Lower leg skin (tissue), 4 donors: ENCODE measurements at regions not wholly inside any gene's neighbourhood (a gene's known extent, or its start where the extent isn't known, plus 50 kb on each side); places are given as distances from the start of the nearest gene placed in this dataset.

Source experiments
- DNase-seq, 2 donors: peaks; one replicate each; pipeline ENCODE4 v3.0.0-alpha.2; 2019; ENCODE audit warnings: low spot score in 2 of 2
- H3K4me3 ChIP-seq: fragments of 200-600 bp; sonication (generic); 2 replicates; pipeline ENCODE4 v1.5.1; 2017; ENCODE audit warnings: mild to moderate bottlenecking, low read depth; ENCODE audit not compliant: poor library complexity, severe bottlenecking
- POLR2A ChIP-seq, 2 donors: fragments of 450-650 bp; IDR thresholded peaks; one replicate each; pipeline ENCODE4 v1.6.1; 2016 to 2017; ENCODE audit warnings: antibody characterized with exemption in 2 of 2, mild to moderate bottlenecking in 1 of 2, moderate library complexity in 1 of 2
- WGBS, 2 donors: methylation state at CpG; one replicate each; pipeline ENCODE4 v1.1.5; 2018; 5-methylcytosine and 5-hydroxymethylcytosine counted together
- intact Hi-C: fragments of 100-400 bp; cut with DNase I; formaldehyde crosslinking; loops from one replicate; pipeline ENCODE4 v1.15.0; 2023; ENCODE audit warnings: low total_unique reads
- TF ChIP-seq, protein P1 (sequence below), 3 donors: fragments of 450-650 bp; IDR thresholded peaks; one replicate each; pipeline ENCODE4 v1.5.1; 2016; ENCODE audit warnings: antibody characterized with exemption in 3 of 3, mild to moderate bottlenecking in 3 of 3, moderate library complexity in 2 of 3

DNA sequence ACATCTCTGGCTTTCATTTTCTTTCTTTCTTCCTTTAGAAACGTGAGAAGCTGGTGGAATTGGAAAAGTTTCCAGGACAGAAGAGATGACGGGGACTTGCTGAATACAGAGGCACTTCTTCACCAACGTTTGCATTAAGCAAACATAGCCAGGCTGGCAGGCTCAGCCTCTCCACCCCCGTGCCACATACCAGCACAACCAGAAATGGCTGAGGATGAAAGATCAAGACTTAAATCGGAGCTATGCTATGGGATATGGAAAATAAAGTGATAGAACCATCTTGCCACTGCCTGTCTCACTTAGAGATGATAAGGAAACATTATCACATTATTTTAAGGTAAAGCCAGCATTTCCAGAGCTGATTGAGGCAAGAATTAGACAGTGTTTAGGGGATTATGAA lies 483.3 kb downstream of the BCL11A start:
- TF ChIP-seq, protein P1, sequence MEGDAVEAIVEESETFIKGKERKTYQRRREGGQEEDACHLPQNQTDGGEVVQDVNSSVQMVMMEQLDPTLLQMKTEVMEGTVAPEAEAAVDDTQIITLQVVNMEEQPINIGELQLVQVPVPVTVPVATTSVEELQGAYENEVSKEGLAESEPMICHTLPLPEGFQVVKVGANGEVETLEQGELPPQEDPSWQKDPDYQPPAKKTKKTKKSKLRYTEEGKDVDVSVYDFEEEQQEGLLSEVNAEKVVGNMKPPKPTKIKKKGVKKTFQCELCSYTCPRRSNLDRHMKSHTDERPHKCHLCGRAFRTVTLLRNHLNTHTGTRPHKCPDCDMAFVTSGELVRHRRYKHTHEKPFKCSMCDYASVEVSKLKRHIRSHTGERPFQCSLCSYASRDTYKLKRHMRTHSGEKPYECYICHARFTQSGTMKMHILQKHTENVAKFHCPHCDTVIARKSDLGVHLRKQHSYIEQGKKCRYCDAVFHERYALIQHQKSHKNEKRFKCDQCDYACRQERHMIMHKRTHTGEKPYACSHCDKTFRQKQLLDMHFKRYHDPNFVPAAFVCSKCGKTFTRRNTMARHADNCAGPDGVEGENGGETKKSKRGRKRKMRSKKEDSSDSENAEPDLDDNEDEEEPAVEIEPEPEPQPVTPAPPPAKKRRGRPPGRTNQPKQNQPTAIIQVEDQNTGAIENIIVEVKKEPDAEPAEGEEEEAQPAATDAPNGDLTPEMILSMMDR (IDR thresholded peaks at IDR 0.05), result no peak
- no peak for TF ChIP-seq POLR2A (IDR thresholded peaks at IDR 0.05)
- no peak for DNase-seq
- WGBS, 2 donors, result 41 to 42% methylated on average over 5 of the region's 5 CpGs
- no peak overlapping the region for H3K4me3 ChIP-seq
- intact Hi-C loops, result no loop called here

- DNase-seq, result no peak
- intact Hi-C loops, result no loop called here
- WGBS, 2 donors, result 66 to 80% methylated on average over 4 of the region's 4 CpGs
Observed at GRCh38 chr2:60068755-60069154, 484.7 kb downstream of the BCL11A start.

GRCh38 chr2:60067006-60067405 lies 486.4 kb downstream of the BCL11A start:
- intact Hi-C loops, result no loop called here
- no peak for DNase-seq
- no peak overlapping the region for H3K4me3 ChIP-seq
- WGBS, 2 donors, result 85 to 87% methylated on average over 3 of the region's 3 CpGs
- TF ChIP-seq POLR2A (IDR thresholded peaks at IDR 0.05), result no peak
- TF ChIP-seq, protein P1 (IDR thresholded peaks at IDR 0.05), result no peak

More at GRCh38 chr2:60068755-60069154, 484.7 kb downstream of the BCL11A start:
- TF ChIP-seq, protein P1 (IDR thresholded peaks at IDR 0.05), result no peak
- no peak for TF ChIP-seq POLR2A (IDR thresholded peaks at IDR 0.05)
- H3K4me3 ChIP-seq, result no peak overlapping the region

- TF ChIP-seq POLR2A (IDR thresholded peaks at IDR 0.05), result no peak
- TF ChIP-seq, protein P1 (IDR thresholded peaks at IDR 0.05), result no peak
- H3K4me3 ChIP-seq, result no peak overlapping the region
- intact Hi-C loops, result no loop called here
- no peak for DNase-seq
- WGBS, 2 donors, result 80 to 87% methylated on average over 6 of the region's 6 CpGs
Observed at GRCh38 chr2:60066096-60066839, 487.2 kb downstream of the BCL11A start.

GRCh38 chr2:60064687-60065389 lies 488.6 kb downstream of the BCL11A start:
- no peak for DNase-seq
- 36 to 53% methylated on average over 7 of the region's 7 CpGs for WGBS, 2 donors
- intact Hi-C loops, result no loop called here
- H3K4me3 ChIP-seq, result no peak overlapping the region
- TF ChIP-seq, protein P1 (IDR thresholded peaks at IDR 0.05), result no peak
- no peak for TF ChIP-seq POLR2A (IDR thresholded peaks at IDR 0.05)
